Choroid plexus epithelial cell (primary cell): ENCODE measurements at regions not wholly inside any gene's neighbourhood (a gene's known extent, or its start where the extent isn't known, plus 50 kb on each side); places are given as distances from the start of the nearest gene placed in this dataset.

ENCODE experiments used
- DNase-seq: peaks from one replicate; pipeline ENCODE4 v3.0.0-alpha.2; 2010; ENCODE audit warnings: low read depth
- H3K4me3 ChIP-seq: 2 replicates; pipeline ENCODE4 v1.5.1; 2011; ENCODE audit warnings: low read depth, mild to moderate bottlenecking, control low read depth, low read length, moderate library complexity
- CTCF ChIP-seq: conservative IDR thresholded peaks from 2 replicates; pipeline ENCODE4 v1.5.1; 2011; ENCODE audit warnings: low read depth, mild to moderate bottlenecking, control low read depth, inconsistent platforms, low read length, moderate library complexity

- H3K4me3 ChIP-seq: no peak overlapping the region
- no peak for DNase-seq
- TF ChIP-seq CTCF: no peak
Observed at GRCh38 chr20:62539198-62540045, 63.6 kb upstream of the GATA5 start.

GRCh38 chr20:62540504-62540903 lies 64.7 kb upstream of the GATA5 start:
- DNase-seq: no peak
- no peak for TF ChIP-seq CTCF
- H3K4me3 ChIP-seq: no peak overlapping the region

GRCh38 chr20:62542862-62543261 lies 67.1 kb upstream of the GATA5 start:
- no peak for TF ChIP-seq CTCF
- no peak for DNase-seq
- H3K4me3 ChIP-seq: no peak overlapping the region

- no peak for DNase-seq
- TF ChIP-seq CTCF: no peak
- no peak overlapping the region for H3K4me3 ChIP-seq
Observed at GRCh38 chr20:62543470-62544302, 67.9 kb upstream of the GATA5 start.

- no peak for TF ChIP-seq CTCF
- H3K4me3 ChIP-seq: no peak overlapping the region
- DNase-seq: no peak
Observed at GRCh38 chr20:62544505-62545055, 68.8 kb upstream of the GATA5 start.

- DNase-seq: no peak
- TF ChIP-seq CTCF: no peak
- no peak overlapping the region for H3K4me3 ChIP-seq
Observed at GRCh38 chr20:62545271-62545670, 69.5 kb upstream of the GATA5 start.
